A549 (cell line): ENCODE measurements at regions not wholly inside any gene's neighbourhood (a gene's known extent, or its start where the extent isn't known, plus 50 kb on each side); places are given as distances from the start of the nearest gene placed in this dataset.

Experiments used
- CTCF ChIP-seq: fragments of >200 bp; sonication (Bioruptor Twin); formaldehyde crosslinking; IDR thresholded peaks from 3 replicates; pipeline ENCODE4 v1.5.1; 2016
- EP300 ChIP-seq, 2 experiments: fragments of >200 bp; sonication (Bioruptor Twin); formaldehyde crosslinking; IDR thresholded peaks; 2 replicates in 1 of 2; 3 replicates in 1 of 2; pipeline ENCODE4 v1.6.1; 2016 to 2017
- FOSB ChIP-seq: fragments of 250-450 bp; sonication (Bioruptor Pico); IDR thresholded peaks from 2 replicates; pipeline ENCODE4 v1.5.0; 2020; ENCODE audit warnings: mild to moderate bottlenecking, moderate library complexity
- HDAC2 ChIP-seq: fragments of 200-600 bp; sonication (generic); IDR thresholded peaks from 2 replicates; pipeline ENCODE4 v1.6.1; 2016
- HOXA7 ChIP-seq: fragments of 250-450 bp; sonication (Bioruptor Pico); IDR thresholded peaks from 2 replicates; pipeline ENCODE4 v1.5.0; 2020; ENCODE audit warnings: mild to moderate bottlenecking, moderate library complexity
- JUN ChIP-seq, 2 experiments: fragments of >200 bp; sonication (Bioruptor Twin); formaldehyde crosslinking; IDR thresholded peaks; 2 replicates in 1 of 2; 3 replicates in 1 of 2; pipeline ENCODE4 v1.6.1; 2016 to 2017
- MAZ ChIP-seq: fragments of 150-350 bp; IDR thresholded peaks from 2 replicates; pipeline ENCODE4 v1.6.1; 2014; ENCODE audit warnings: antibody characterized with exemption, low read depth, low read length, borderline replicate concordance
- NR3C1 ChIP-seq: fragments of >200 bp; sonication (Bioruptor Twin); formaldehyde crosslinking; IDR thresholded peaks from 3 replicates; pipeline ENCODE4 v1.6.1; 2017
- POLR2A ChIP-seq: IDR thresholded peaks from 2 replicates; pipeline ENCODE4 v1.6.1; 2012; ENCODE audit warnings: mild to moderate bottlenecking, low read length
- RARB ChIP-seq: fragments of 250-450 bp; sonication (Bioruptor Pico); IDR thresholded peaks from 2 replicates; pipeline ENCODE4 v1.8.0; 2021; ENCODE audit warnings: mild to moderate bottlenecking, moderate library complexity
- SREBF2 ChIP-seq: fragments of 450-650 bp; IDR thresholded peaks from 2 replicates; pipeline ENCODE4 v1.6.1; 2014; ENCODE audit warnings: mild to moderate bottlenecking, moderate library complexity

- no peak for TF ChIP-seq POLR2A
- no peak for TF ChIP-seq CTCF
- no peak for TF ChIP-seq JUN (IDR thresholded peaks at IDR 0.05)
- TF ChIP-seq SREBF2 = no peak
- TF ChIP-seq HDAC2 = no peak
- no peak for TF ChIP-seq HOXA7 (CRISPR knock-in tag)
- TF ChIP-seq RARB = no peak
- TF ChIP-seq NR3C1 = no peak
- no peak for TF ChIP-seq FOSB (CRISPR knock-in tag)
- TF ChIP-seq EP300 (IDR thresholded peaks at IDR 0.05) = no peak
- no peak for TF ChIP-seq MAZ
These were observed 806.5 kb downstream of the IGSF11 start for GRCh38 chr3:118228151-118228550.
